ENCODE measurements at regions not wholly inside any gene's neighbourhood (a gene's known extent, or its start where the extent isn't known, plus 50 kb on each side); places are given as distances from the start of the nearest gene placed in this dataset.

DNA sequence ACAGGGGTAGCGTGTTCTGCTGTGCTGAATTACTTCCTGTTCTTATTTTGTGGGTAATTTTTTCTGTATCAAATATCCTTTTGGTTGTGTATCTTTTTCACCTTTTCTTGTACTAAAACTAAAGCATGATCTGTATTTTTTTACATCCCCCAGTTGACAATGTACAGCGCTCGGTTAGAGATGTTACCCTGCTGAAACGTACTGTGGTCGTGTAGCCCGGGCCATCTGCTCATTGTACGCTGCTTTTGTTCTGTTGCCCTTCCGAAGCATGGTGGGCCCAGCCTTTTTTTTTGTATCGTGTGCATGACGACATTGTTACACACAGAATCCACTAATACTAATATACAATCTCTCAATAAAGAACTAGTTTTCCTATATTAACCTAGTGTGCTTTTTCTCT lies 233.1 kb downstream of the HAUS1 start:
- in situ Hi-C loops (cut with MboI): no loop called here
- FAIRE-seq (no peak), DNase-seq (ENCODE audit: extremely low read depth in 1 of 4, low spot score in 3 of 4) (no peak), ATAC-seq (no peak)
- POLR2A ChIA-PET: no interaction called here
- Histone ChIP-seq H3K9ac (ENCODE audit: insufficient read depth in 1 of 2, low read depth in 2 of 2, low read length in 2 of 2) (no peak overlapping the region), H3K79me2 (ENCODE audit: control insufficient read depth, insufficient read depth, low read length) (no peaks in the 10 kb centered on the region), H2AFZ (ENCODE audit: low read depth, low read length) (no peak overlapping the region), H3K27me3 (ENCODE audit: control insufficient read depth in 2 of 2, insufficient read depth in 2 of 2, low read length in 2 of 2) (peaks cover 5 to 35% of the 10 kb centered on the region in 2 experiments; a peak in 3 of 5 replicates), H4K20me1 (replicated peaks; ENCODE audit: control insufficient read depth, insufficient read depth, low read length) (no peaks in the 10 kb centered on the region), H3K36me3 (ENCODE audit: control insufficient read depth, insufficient read depth, low read length) (no peaks in the 10 kb centered on the region), H3K9me1 (ENCODE audit: control insufficient read depth, insufficient read depth, low read length) (no peaks in the 10 kb centered on the region), H3K27ac (ENCODE audit: extremely low read depth, low read depth, low read length) (no peak overlapping the region), H3K4me1 (replicated peaks in 1 of 2; ENCODE audit: control insufficient read depth in 2 of 2, insufficient read depth in 2 of 2, low read length in 2 of 2) (no peaks in the 10 kb centered on the region; a peak in 1 of 5 replicates), H3K4me3 (no peak overlapping the region), H3K4me2 (ENCODE audit: insufficient read depth, low read length) (no peak overlapping the region), H3K9me3 (replicated peaks; ENCODE audit: control insufficient read depth, insufficient read depth, low read depth, low read length) (no peaks in the 10 kb centered on the region)
- CTCF ChIA-PET (ENCODE audit: low intra/inter-chr PET ratio): no interaction called here
- BruUV-seq (replicated peaks): no TSS peak
- 2% methylated on average over 10 of the region's 10 CpGs for WGBS (ENCODE audit: insufficient coverage, low coverage, missing lambda C conversion rate)
- intact Hi-C loops (cut with micrococcal nuclease): no loop called here
- TF ChIP-seq MXI1 (IDR thresholded peaks at IDR 0.05; ENCODE audit: low read depth, low read length) (no peak), REST (IDR thresholded peaks at IDR 0.05; ENCODE audit: borderline replicate concordance) (no peak), REST (CRISPR knock-in tag; IDR thresholded peaks at IDR 0.05; ENCODE audit: low read depth) (no peak), MYNN (IDR thresholded peaks at IDR 0.05) (no peak), MYNN (CRISPR knock-in tag; IDR thresholded peaks at IDR 0.05) (no peak), ZNF696 (CRISPR knock-in tag; conservative IDR thresholded peaks at IDR 0.05) (no peak), DIDO1 (tag; IDR thresholded peaks at IDR 0.05; ENCODE audit: low read depth) (no peak), VEZF1 (CRISPR knock-in tag; IDR thresholded peaks at IDR 0.05) (no peak), POLR3A (IDR thresholded peaks at IDR 0.05; ENCODE audit: borderline replicate concordance, extremely low read depth, insufficient read depth, insufficient read length) (no peak), TAF7 (tag; IDR thresholded peaks at IDR 0.05) (no peak), XRCC4 (IDR thresholded peaks at IDR 0.05; ENCODE audit: extremely low read depth, insufficient read depth, insufficient read length) (no peak)
- TF ChIP-seq, protein P1, sequence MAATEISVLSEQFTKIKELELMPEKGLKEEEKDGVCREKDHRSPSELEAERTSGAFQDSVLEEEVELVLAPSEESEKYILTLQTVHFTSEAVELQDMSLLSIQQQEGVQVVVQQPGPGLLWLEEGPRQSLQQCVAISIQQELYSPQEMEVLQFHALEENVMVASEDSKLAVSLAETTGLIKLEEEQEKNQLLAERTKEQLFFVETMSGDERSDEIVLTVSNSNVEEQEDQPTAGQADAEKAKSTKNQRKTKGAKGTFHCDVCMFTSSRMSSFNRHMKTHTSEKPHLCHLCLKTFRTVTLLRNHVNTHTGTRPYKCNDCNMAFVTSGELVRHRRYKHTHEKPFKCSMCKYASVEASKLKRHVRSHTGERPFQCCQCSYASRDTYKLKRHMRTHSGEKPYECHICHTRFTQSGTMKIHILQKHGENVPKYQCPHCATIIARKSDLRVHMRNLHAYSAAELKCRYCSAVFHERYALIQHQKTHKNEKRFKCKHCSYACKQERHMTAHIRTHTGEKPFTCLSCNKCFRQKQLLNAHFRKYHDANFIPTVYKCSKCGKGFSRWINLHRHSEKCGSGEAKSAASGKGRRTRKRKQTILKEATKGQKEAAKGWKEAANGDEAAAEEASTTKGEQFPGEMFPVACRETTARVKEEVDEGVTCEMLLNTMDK (IDR thresholded peaks at IDR 0.05; ENCODE audit: borderline replicate concordance, insufficient read depth, low read depth, low read length, poor library complexity, severe bottlenecking): no peak
